SK-N-SH treated with all-trans-retinoic acid at 6 μM for 48 hours (cell line): ENCODE measurements at regions not wholly inside any gene's neighbourhood (a gene's known extent, or its start where the extent isn't known, plus 50 kb on each side); places are given as distances from the start of the nearest gene placed in this dataset.

Experiments used
- ATAC-seq: fragments of 200-7000 bp; cut with Tn5 transposase; 3 replicates; pipeline ENCODE4 v1.9.1; 2020; ENCODE audit warnings: mild to moderate bottlenecking, moderate library complexity
- ARNTL ChIP-seq: fragments of 450-650 bp; formaldehyde crosslinking; IDR thresholded peaks from 2 replicates; pipeline ENCODE4 v1.5.0; 2020; ENCODE audit warnings: low read depth, mild to moderate bottlenecking, moderate library complexity, borderline replicate concordance
- BACH2 ChIP-seq: fragments of 250-450 bp; sonication (Bioruptor Pico); IDR thresholded peaks from 2 replicates; pipeline ENCODE4 v1.9.0; 2021; ENCODE audit warnings: mild to moderate bottlenecking, borderline replicate concordance
- CREB5 ChIP-seq: fragments of 250-450 bp; sonication (Bioruptor Pico); IDR thresholded peaks from 2 replicates; pipeline ENCODE4 v1.5.1; 2020; ENCODE audit warnings: low read depth, mild to moderate bottlenecking, moderate library complexity
- CSDC2 ChIP-seq: fragments of 250-450 bp; sonication (Bioruptor Pico); IDR thresholded peaks from 2 replicates; pipeline ENCODE4 v1.5.0; 2020; ENCODE audit warnings: mild to moderate bottlenecking, moderate library complexity
- CSRNP3 ChIP-seq: fragments of 250-450 bp; sonication (Bioruptor Pico); IDR thresholded peaks from 2 replicates; pipeline ENCODE4 v1.5.1; 2021; ENCODE audit warnings: mild to moderate bottlenecking, moderate library complexity
- ESRRG ChIP-seq: fragments of 250-450 bp; sonication (Bioruptor Pico); IDR thresholded peaks from 2 replicates; pipeline ENCODE4 v1.6.1; 2021; ENCODE audit warnings: mild to moderate bottlenecking
- GLIS3 ChIP-seq: fragments of 250-450 bp; sonication (Bioruptor Pico); IDR thresholded peaks from 2 replicates; pipeline ENCODE4 v1.5.0; 2020; ENCODE audit warnings: mild to moderate bottlenecking, moderate library complexity
- ISL1 ChIP-seq: fragments of 250-450 bp; sonication (Bioruptor Pico); IDR thresholded peaks from 2 replicates; pipeline ENCODE4 v2.1.2; 2022; ENCODE audit warnings: mild to moderate bottlenecking, moderate library complexity
- OSR1 ChIP-seq: fragments of 250-450 bp; sonication (Bioruptor Pico); IDR thresholded peaks from 2 replicates; pipeline ENCODE4 v1.8.0; 2022; ENCODE audit warnings: moderate library complexity, mild to moderate bottlenecking, inconsistent platforms
- PATZ1 ChIP-seq: fragments of 250-450 bp; sonication (Bioruptor Pico); IDR thresholded peaks from 2 replicates; pipeline ENCODE4 v1.8.0; 2020; ENCODE audit warnings: mild to moderate bottlenecking, moderate library complexity, borderline replicate concordance
- POU6F1 ChIP-seq: fragments of 250-450 bp; sonication (Bioruptor Pico); IDR thresholded peaks from 2 replicates; pipeline ENCODE4 v1.8.0; 2021; ENCODE audit warnings: low read depth, mild to moderate bottlenecking, moderate library complexity, borderline replicate concordance
- PPARA ChIP-seq: fragments of 250-450 bp; sonication (Bioruptor Pico); IDR thresholded peaks from 2 replicates; pipeline ENCODE4 v1.5.0; 2020; ENCODE audit warnings: mild to moderate bottlenecking, borderline replicate concordance
- RARB ChIP-seq: fragments of 250-450 bp; sonication (Bioruptor Pico); IDR thresholded peaks from 2 replicates; pipeline ENCODE4 v1.8.0; 2021; ENCODE audit warnings: mild to moderate bottlenecking, moderate library complexity
- SNAI2 ChIP-seq: fragments of 250-450 bp; sonication (Bioruptor Pico); IDR thresholded peaks from 2 replicates; pipeline ENCODE4 v1.5.0; 2020; ENCODE audit warnings: mild to moderate bottlenecking, moderate library complexity
- TOX ChIP-seq: fragments of 250-450 bp; sonication (Bioruptor Pico); IDR thresholded peaks from 2 replicates; pipeline ENCODE4 v1.8.0; 2021; ENCODE audit warnings: mild to moderate bottlenecking, moderate library complexity, borderline replicate concordance
- TSHZ2 ChIP-seq: fragments of 250-450 bp; sonication (Bioruptor Pico); IDR thresholded peaks from 2 replicates; pipeline ENCODE4 v1.5.0; 2020; ENCODE audit warnings: mild to moderate bottlenecking, moderate library complexity
- ZC3H10 ChIP-seq: fragments of 250-450 bp; sonication (Bioruptor Pico); IDR thresholded peaks from 2 replicates; pipeline ENCODE4 v1.5.1; 2021; ENCODE audit warnings: mild to moderate bottlenecking, moderate library complexity
- ZFP3 ChIP-seq: fragments of 250-450 bp; sonication (Bioruptor Pico); IDR thresholded peaks from 2 replicates; pipeline ENCODE4 v1.5.0; 2020; ENCODE audit warnings: mild to moderate bottlenecking, moderate library complexity
- ZFP30 ChIP-seq: fragments of 450-650 bp; formaldehyde crosslinking; IDR thresholded peaks from 2 replicates; pipeline ENCODE4 v1.5.0; 2022; ENCODE audit warnings: mild to moderate bottlenecking, moderate library complexity
- ZNF565 ChIP-seq: fragments of 450-650 bp; formaldehyde crosslinking; conservative IDR thresholded peaks from 2 replicates; pipeline ENCODE4 v1.5.0; 2020; ENCODE audit warnings: low read depth, mild to moderate bottlenecking, moderate library complexity
- ZNF70 ChIP-seq: fragments of 450-650 bp; formaldehyde crosslinking; IDR thresholded peaks from 2 replicates; pipeline ENCODE4 v1.5.0; 2020; ENCODE audit warnings: mild to moderate bottlenecking, moderate library complexity

- no peak for ATAC-seq
- TF ChIP-seq GLIS3 (CRISPR knock-in tag) (no peak), CSDC2 (no peak), ARNTL (CRISPR knock-in tag) (no peak), BACH2 (CRISPR knock-in tag) (no peak), ISL1 (CRISPR knock-in tag) (no peak), OSR1 (CRISPR knock-in tag) (no peak), TOX (CRISPR knock-in tag) (no peak), RARB (CRISPR knock-in tag) (no peak), POU6F1 (no peak), ZC3H10 (CRISPR knock-in tag) (no peak), ZFP30 (CRISPR knock-in tag) (no peak), PPARA (CRISPR knock-in tag) (no peak), ZFP3 (no peak), ZNF565 (CRISPR knock-in tag) (no peak), PATZ1 (no peak), TSHZ2 (CRISPR knock-in tag) (no peak), SNAI2 (CRISPR knock-in tag) (no peak)
These were observed 365.7 kb upstream of the PRR16 start for GRCh38 chr5:120098426-120098825.

- no peak for TF ChIP-seq ESRRG (CRISPR knock-in tag)
- ATAC-seq: no peak
These were observed 365.1 kb upstream of the PRR16 start for GRCh38 chr5:120098902-120099535.

- no peak for ATAC-seq
- TF ChIP-seq PATZ1 (no peak), ZFP3 (no peak)
These were observed 362.3 kb upstream of the PRR16 start for GRCh38 chr5:120101771-120102170.

- TF ChIP-seq TOX (CRISPR knock-in tag) (no peak), ESRRG (CRISPR knock-in tag) (no peak), OSR1 (CRISPR knock-in tag) (no peak), ISL1 (CRISPR knock-in tag) (no peak), SNAI2 (CRISPR knock-in tag) (no peak), PATZ1 (no peak), CREB5 (CRISPR knock-in tag) (no peak), RARB (CRISPR knock-in tag) (no peak), ZNF565 (CRISPR knock-in tag) (no peak), CSRNP3 (no peak), ZNF70 (CRISPR knock-in tag) (no peak), ZFP3 (no peak), ZC3H10 (CRISPR knock-in tag) (no peak), POU6F1 (no peak), GLIS3 (CRISPR knock-in tag) (no peak)
- ATAC-seq: no peak
These were observed 360.6 kb upstream of the PRR16 start for GRCh38 chr5:120103495-120103894.
